HG03460 (cell line): ENCODE measurements at regions not wholly inside any gene's neighbourhood (a gene's known extent, or its start where the extent isn't known, plus 50 kb on each side); places are given as distances from the start of the nearest gene placed in this dataset.
"Not testable (repeated sequence)": the region's sequence is repeated elsewhere in the genome, so short reads cannot be mapped to it uniquely, and the experiment has no call there.

Source experiments
- ATAC-seq: cut with Tn5 transposase; IDR thresholded peaks from one replicate; pipeline ENCODE4 v1.9.1; 2021; ENCODE audit not compliant: unreplicated experiment

- no peak for ATAC-seq
These were observed 240.8 kb upstream of the DDX53 start for GRCh38 chrX:22758807-22759481.

GRCh38 chrX:22760513-22761057 is 239.2 kb upstream of the DDX53 start:
- ATAC-seq, result no peak

GRCh38 chrX:22788221-22788620 is 211.5 kb upstream of the DDX53 start:
- ATAC-seq, result no peak

- no peak for ATAC-seq
These were observed 204.1 kb upstream of the DDX53 start for GRCh38 chrX:22795671-22796070.

GRCh38 chrX:22800360-22800759 is 199.4 kb upstream of the DDX53 start:
- no peak for ATAC-seq

GRCh38 chrX:22800806-22801205 is 199.0 kb upstream of the DDX53 start:
- ATAC-seq, result no peak

- no peak for ATAC-seq
These were observed 196.4 kb upstream of the DDX53 start for GRCh38 chrX:22803353-22803752.

- no peak for ATAC-seq
These were observed 188.9 kb upstream of the DDX53 start for GRCh38 chrX:22810876-22811275.

GRCh38 chrX:22818061-22818460 is 181.7 kb upstream of the DDX53 start:
- ATAC-seq, result no peak

GRCh38 chrX:22855693-22856092 is 144.1 kb upstream of the DDX53 start:
- ATAC-seq, result no peak

GRCh38 chrX:22859642-22860041 is 140.1 kb upstream of the DDX53 start:
- ATAC-seq, result no peak

GRCh38 chrX:22866801-22867200 is 133.0 kb upstream of the DDX53 start:
- ATAC-seq, result not testable (repeated sequence)

GRCh38 chrX:22882543-22882942 is 117.2 kb upstream of the DDX53 start:
- no peak for ATAC-seq

GRCh38 chrX:22889819-22890218 is 109.9 kb upstream of the DDX53 start:
- ATAC-seq, result no peak

GRCh38 chrX:22912616-22913015 is 87.1 kb upstream of the DDX53 start:
- no peak for ATAC-seq

- no peak for ATAC-seq
These were observed 76.8 kb upstream of the DDX53 start for GRCh38 chrX:22922961-22923360.

GRCh38 chrX:22934640-22935039 is 65.1 kb upstream of the DDX53 start:
- no peak for ATAC-seq

GRCh38 chrX:22944945-22945344 is 54.8 kb upstream of the DDX53 start:
- no peak for ATAC-seq
